ENCODE measurements at regions not wholly inside any gene's neighbourhood (a gene's known extent, or its start where the extent isn't known, plus 50 kb on each side); places are given as distances from the start of the nearest gene placed in this dataset.

DNA sequence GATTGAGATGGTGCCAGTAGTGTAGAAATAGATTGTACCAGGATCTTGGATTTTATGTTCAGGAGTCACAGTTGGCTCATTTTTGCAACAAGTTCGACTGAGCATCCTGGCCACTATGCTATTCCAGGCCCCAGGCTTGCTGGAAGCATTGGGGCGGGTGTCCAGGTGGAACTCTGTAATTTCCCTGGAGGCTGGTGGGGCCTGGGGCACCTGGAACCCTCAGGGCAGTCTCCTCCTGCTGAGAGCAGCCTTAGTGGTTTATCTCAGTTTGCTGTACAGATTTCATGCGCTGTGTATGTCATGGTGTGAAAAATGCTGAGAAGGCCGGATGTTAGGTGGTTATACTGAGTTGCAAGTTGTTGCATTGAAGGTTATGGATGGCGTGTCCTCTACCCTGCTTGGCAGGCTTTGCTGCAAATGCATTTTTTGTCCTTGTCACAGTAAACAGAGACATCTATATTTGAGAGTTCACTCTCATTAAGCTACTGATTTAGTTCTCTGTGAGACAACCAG lies 135.1 kb upstream of the MYLIP start:
- DNase-seq = no peak

DNA sequence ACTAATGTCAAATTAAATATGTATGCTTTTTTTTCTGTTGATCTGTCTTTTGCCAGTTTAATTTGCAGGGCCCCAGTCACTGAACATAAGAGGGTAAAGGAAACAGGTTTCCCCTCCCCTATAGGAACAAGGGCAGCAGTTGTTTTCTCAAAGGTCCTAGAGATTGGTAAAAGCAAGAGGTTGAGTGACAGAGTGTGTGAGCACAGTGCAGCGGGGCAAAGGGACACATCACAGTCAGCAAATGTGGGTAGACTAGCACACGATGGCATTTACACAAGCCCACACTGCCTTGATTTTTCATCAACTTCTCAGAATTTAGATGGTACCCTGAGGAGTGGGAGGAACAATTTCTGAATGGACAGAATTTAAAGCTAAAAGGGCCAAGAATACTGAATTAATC lies 138.7 kb upstream of the MYLIP start:
- peak; percentile 35 for DNase-seq

DNA sequence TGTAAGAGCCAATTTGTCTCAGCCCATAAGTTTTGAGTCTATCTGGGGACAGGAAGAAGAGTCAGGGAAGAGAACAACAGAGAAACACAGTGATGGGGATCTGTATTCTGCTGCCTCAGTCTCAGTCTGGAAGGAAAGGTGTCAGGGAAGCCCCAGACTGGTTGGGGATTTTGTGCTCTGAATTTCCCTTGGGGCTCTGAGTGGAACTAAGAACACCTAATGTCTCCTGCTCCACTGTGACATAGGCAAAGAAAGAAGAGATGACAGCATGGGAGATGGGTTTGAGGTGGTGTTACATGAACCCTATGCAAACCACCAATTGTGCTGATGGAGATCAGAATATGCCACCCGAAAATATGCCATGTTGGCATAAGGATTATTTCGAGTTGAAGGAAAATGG lies 139.5 kb upstream of the MYLIP start:
- DNase-seq = no peak

DNA sequence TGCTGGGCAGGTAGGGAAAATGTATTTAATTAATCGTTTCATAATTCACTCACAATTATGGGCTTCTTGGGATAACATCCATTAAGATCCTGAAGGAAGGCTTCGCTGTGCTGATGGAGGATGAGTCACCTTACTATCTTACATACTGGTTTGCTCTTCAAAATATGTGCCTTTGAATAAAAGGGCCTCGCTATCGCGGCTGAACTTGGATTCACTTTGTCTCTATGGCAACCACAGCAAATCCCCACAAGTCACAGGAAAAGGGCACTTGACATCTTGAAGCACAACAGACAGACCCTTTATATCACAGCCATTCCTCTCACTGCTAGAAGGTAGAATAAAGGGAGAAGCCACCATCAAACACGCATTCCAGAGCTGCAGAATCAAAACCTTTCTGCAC lies 141.3 kb upstream of the MYLIP start:
- peak; percentile 87 for DNase-seq

DNA sequence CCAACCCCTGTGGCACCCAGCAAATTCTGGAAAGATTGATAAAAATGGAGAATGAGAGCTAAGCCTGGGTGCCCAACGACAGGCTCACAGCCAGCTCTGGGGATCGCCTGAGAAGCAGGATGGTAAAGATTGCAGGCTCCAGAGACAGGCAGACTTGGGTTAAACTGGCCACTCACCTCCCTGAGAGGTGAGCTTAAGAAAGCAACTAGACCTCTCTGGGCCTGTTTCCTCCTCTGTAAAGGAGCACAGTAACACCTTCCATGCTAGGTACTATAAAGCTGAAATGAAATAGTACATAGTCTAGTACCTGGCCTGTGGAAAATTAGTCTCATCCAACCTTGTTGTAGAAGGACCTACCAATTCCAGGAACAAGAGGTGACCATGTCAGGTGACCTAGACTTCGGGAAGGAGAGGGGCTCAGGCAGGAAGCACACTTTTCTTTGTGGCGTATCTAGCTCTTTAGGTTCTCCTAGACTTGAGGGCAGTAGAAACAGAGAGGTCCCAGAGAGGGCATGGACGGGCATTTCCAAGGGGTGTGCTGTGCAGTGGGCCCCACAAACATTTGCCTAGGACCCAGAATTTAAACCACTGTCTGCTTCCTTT lies 142.8 kb upstream of the MYLIP start:
- no peak for DNase-seq

DNA sequence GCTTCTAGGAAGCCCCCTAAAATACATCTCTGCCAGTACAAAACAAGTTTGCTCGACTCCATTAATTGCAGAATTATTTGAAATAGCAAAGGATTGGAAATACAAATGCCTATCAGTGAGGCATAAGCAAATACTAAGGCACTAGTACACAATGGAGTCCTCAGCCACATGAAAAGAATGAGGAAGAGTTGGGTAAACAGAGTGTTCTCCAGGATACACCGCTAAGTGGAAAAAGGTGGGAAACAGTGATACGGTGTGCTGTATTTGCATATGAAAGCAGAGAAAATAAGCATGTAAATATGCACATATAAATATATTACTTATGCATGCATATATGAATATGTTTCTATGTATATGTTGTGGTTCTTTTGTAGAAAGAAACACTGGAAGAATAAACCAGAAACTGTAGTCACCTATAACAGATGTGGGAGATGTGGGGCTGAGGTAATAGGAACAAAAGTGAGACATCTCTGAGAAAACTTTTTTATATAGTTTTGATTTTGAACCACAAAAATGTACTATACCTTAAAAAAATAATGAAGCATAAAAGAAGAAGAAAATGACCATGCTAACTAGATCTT lies 143.4 kb upstream of the MYLIP start:
- DNase-seq = peak; percentile 84

DNA sequence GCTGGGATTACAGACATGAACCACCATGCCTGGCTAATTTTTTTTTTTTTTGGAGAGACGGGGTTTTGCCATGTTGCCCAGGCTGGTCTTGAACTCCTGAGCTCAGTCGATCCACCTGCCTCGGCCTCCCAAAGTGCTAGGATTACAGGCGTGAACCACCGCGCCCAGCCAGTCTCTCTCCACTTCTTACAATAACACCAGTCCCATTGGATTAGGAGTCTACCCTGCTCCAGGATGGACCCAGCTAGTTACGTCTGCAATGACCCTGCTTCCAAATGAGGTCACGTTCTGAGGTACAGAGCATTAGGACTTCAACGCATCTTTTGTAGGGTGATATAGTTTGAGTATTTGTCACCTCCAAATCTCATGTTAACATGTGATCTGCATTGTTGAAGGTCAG lies 146.9 kb upstream of the MYLIP start:
- no peak for DNase-seq

DNA sequence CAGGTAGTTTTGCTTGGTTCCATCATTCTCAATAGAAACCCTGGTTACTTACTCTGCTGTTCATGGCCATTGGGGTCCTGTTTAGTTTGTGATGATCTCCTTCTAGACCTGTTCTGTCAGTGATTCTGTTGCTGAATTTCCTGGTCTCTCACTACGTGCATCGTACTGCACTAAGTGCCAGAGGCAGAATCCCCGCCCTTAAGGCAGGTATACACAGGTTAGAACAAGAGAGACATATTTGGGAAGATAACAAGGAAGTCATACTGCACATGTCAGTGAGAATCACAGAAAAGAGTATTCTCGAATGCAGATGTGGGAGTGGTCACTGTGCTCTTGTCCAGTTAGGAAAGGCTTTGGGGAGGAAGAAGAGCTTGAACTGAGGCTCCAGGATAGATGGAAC lies 148.1 kb upstream of the MYLIP start:
- DNase-seq = no peak

DNA sequence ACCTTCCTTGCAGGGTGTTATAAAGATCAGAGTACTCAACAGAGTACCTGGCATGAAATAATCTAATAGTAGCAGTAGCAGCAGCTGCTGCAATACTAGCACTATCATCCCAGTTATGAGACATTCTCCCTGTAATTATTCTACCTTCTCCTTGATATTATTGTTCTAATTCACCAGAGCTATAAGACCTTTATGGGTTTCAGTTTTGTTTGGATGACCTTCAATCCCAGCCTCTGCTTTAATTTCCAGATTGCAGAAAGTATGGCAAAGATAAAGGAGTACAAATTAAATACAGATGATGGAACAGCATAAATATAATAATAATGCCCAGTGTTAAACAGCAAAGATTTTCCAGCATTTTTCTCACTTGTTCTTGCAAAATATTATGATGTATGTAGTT lies 150.5 kb upstream of the MYLIP start:
- DNase-seq = no peak

DNA sequence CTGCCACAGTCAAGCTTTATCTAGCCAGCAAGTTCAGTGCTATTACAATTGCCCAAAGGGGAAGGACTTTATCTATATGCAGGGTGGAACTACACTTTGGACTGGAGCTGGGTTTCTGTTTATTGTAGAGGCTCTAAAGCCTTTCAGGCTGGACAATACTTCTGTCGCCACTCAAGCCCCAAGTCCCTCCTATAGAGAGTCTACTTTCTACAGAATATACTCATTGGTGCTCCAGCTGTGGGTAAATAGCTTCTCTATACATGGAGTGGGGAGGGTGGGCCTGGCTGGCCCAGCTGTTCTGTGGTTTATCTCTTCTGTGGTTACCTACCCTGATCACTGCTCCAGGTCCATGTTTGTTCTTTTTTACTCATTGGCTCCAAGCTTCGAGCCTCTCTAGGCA lies 151.8 kb upstream of the MYLIP start:
- DNase-seq = no peak

DNA sequence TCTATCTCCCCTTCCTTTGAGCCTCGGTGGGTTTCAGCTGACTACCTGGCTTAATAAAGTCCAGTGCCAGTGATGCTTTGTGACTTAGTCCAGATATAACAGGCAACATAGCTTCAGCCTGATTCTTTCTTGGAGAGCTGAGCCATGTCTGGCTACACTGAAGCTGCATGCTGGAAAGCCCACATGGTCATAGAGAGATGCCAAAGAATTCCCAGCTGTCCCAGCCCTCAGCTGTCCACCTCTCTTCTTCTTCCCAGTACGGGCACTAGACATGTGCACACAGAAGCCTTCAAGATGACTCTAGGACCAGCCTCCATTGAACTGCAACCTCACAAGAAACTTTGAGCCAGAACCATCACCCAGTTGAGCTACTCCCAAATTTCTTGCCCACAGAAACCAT lies 154.1 kb upstream of the MYLIP start:
- DNase-seq = no peak

DNA sequence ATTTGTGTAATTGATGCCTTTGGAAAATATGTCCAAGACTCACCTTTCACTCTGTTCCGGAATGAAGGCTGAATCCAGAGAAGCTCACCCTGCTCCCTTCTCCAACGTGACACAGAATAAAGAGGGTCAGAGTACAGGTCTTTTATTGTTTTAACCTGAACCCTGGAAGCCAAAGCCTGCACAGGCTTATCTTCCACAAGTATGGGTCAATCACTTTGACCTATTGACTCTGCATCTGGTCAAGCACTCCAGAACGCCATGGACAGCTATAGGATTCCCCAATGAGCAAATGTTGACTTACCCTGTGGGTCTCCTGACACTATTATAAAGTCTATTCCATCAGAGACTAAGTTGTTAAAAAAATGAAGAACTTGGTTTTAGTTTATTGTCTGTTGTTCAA lies 158.4 kb upstream of the MYLIP start:
- DNase-seq = no peak

DNA sequence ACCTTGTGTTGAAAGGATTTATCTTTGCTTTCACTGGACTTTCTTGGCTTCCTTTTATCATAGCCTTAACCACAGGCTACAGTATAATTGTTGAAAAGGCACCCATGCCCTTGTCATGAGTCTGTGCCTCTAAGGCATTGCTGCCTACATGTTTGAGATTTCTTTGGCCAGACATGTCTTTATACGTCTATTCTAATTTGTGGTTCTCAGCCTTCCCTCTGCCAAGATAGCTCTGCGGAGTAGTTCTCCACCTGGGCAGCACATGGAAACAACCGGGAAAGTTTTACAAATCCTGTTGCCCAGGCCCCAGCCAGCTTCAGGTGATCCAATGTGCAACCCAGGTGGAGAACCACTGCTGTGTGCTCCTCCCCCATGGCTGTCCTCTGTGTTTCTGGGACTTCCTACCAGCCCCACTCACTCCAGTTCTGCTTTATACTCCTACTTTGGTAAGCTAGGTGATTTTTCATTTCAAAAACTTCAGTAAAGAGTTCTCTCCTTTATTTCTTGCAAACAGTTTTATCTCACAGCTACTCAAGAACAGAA lies 159.6 kb upstream of the MYLIP start:
- no peak for DNase-seq

DNA sequence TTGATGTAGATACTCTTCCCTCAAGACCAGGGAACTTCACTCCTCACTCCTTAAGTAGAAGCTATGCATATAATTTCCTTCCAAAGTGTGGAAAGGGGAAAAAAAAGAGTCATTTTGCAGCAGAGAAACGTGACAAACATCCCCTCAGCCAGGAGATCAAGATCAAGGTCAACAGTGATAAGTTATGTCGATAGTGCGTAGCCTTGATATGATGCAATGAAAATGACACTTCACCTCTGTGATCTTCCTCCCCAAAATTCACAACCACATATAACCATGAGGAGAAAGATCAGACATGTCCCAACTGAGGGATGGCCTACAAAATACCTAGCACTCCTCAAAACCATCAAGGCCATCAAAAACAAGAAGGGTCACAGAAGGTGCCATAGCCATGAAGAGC lies 160.4 kb upstream of the MYLIP start:
- DNase-seq = no peak

DNA sequence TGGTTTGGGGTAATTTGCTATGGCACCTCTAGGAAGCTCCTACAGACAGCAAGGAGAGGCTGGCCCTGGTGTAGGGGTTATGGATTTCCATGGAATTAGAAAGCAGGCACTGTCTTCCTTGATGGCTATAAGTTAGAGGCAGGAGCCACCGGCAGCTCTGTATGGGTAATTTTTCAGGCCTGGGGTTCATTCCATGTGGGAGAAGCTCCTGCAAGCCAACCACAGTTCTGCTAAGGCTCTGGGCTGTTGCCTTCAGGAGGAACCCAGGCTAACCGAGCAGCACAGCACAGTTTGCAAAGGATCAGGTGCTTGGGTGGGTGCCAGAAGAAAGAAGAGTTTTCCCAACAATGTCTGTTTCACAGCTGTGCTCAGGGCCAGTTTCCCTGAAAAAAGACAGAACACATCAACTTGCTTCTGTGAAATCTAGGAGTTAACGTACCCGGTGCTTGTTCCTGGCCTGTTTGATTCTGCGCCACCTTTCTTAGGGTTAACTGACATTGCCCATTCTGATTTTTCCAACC lies 162.8 kb upstream of the MYLIP start:
- DNase-seq = no peak

DNA sequence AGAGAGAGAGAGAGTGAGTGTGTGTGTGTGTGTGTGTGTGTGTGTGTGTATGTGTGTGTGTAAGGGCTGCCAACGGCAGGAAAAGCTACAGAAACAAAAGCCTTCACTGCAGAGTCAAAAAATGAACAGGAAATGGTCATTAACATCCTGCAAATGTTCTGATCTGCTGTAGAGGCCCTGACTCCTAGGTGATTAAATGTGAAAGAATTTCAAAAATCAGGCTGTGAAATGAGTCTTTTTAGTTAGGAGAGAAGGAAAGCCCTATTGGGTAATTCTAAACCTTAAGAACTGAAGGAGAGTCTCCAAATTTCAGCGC lies 166.5 kb upstream of the MYLIP start:
- no peak for DNase-seq

DNA sequence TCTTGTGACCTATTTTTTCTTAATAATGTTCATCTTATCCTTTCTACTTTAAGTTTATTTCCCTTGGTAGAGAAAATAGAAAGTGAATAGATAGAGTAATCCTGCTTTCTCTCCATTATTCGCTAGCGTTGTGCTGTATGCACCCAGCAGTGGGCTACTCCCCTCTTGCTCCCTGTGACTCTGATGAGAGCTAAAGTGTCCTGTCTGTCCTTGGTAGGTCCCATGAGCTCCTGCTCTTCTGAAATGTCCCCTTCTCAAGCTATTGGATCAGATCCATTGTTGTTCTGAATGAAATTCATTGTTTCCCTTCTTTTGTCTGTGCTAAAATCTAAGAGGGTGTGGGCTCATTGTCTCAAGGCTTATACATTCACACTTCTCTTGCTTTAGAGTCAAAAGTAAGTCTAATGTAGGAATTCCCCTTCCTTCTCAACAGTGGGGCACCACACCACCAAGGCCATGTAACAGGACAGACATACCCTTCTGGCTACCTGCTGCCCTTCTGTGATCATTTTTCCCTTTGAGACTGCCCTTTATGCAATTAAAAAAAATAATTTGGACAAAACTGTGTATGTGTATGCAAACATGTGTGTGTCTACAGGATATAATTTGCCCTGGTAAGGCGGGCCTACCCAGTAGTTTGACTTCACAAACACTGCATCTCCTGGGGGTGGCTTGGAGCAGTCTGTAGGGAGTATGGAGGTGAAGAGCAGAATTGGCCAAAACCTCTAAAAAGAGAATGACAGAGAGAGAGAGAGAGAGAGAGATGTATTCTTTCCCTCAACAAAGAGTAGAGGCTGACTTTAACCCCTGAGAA lies 167.0 kb upstream of the MYLIP start:
- DNase-seq = no peak

DNA sequence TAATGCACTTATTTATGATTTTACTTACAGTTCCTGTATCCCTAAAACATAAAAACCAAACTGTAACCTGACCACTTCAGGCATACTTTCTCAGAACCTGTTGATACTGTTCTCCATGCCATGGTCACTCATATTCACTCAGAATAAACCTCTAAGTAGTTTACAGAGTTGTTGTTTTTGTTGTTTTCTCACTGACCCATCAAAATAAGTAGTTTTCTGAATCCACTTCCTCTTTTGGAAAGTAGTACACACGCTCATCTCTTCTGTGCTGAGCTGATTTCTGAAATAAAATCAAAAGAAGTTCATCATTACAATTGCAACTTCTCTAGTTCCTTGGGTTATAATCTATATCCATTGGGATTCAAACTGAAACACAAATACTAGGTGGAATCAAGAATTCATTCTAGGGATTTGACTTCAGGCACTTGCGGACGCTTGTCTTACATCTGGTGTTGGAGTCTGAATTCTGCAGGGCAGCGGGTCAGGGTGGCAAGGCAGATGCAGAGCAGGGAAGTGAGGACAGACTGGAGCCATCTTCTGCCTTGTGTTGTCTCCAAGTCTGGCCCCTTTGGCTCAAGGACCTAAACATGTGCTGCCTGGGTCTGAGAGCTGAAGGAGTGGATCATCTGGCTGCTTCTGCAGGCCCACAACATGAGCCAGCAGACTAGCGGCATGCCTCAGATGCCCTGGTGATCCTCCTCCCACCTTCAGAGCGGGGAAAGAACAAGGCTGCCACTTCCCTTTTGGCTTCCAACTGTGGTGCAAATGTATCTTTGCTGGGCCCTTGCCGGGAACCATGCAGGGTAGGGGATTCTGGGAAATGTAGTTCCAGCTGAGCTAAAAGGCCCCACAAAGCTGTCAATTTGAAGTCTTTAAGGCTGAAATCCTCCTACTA lies 167.9 kb upstream of the MYLIP start:
- DNase-seq = no peak

DNA sequence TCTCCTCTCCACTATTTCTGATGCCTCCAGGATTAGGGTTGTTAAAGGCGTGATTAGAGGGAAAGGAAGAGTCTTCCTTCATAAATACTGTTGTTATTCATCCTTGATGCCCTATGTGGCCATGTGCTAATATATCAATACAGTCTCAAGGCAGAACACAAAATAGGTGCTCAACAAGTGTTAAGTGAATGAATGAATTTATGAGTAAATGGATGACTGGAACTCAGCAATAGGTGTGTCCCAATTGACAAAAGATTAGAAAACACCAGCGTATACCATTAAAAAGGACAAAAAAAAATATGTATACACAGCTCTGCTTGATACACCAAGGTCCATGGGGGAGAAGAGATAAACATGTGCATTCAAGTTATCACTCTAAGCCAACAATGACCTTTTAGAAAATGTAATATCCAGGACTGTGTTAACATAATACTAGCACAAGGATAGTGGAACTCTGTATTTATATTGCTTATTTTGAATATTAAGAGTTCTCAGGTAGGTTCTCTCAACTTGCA lies 171.2 kb upstream of the MYLIP start:
- DNase-seq = no peak

DNA sequence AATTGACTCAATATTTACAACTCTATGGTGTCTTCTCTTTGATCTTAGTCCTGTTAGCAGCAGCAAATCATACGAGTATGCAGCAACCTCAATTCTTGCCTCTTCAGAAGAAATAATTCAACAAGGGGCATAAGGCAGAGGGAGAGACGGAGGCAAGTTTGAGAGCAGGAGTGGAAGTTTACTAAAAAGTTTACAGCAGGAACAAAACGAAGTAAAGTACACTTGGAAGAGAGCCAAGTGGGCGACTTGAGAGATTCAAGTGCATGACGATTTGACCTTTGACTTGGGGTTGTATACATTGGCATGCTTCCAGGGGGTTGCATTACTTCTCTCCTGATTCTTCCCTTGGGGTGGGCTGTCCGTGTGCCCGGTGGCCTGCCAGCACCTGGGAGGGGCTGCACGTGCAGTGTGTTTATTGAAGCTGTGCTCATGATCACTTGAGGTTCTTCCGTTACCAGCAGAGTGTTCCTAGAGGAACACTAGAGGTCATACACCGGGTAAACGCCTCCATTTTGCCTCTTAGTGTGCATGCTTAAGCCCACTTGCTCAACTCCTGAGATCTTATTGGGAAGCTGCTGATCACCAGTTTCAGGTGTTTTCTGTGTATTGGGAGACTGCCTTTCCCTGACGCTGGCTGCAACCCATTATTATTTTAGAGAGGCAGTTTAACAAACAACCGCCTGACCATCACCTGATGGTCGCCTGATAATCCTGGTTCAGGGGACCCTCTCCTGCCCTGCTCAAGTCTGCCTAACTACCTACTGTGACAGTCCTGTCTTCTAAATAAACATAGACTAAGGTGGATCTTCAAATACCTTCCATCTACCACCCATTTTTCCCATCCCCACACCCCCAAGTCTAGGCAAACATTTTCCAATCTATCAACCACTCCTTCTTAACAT lies 172.4 kb upstream of the MYLIP start:
- peak; percentile 90 for DNase-seq

DNA sequence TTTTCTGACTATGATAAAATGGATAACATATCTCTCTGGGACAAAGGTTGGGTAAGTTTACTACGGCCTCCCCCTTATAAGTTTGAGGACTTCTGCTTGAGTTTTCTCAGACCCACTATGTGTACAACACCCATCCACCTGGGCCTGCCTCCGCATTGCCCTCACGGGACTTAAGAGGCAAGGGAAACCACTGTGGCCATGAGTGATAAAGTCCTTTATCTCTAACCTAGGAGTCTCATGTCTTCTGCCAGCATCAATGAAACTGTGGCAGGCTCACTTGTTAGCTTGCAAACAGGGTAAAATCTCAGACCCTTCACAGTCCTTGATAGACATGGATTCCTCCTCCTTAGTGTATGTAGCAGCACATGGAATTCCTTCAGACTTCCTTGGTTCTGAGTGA lies 173.4 kb upstream of the MYLIP start:
- DNase-seq = peak; percentile 52

Data from DMS53 (cell line).